HG02852 (cell line): ENCODE measurements at regions not wholly inside any gene's neighbourhood (a gene's known extent, or its start where the extent isn't known, plus 50 kb on each side); places are given as distances from the start of the nearest gene placed in this dataset.

ENCODE experiments used
- ATAC-seq: cut with Tn5 transposase; IDR thresholded peaks from one replicate; pipeline ENCODE4 v1.9.1; 2021; ENCODE audit warnings: mild to moderate bottlenecking, moderate library complexity; ENCODE audit not compliant: unreplicated experiment

DNA sequence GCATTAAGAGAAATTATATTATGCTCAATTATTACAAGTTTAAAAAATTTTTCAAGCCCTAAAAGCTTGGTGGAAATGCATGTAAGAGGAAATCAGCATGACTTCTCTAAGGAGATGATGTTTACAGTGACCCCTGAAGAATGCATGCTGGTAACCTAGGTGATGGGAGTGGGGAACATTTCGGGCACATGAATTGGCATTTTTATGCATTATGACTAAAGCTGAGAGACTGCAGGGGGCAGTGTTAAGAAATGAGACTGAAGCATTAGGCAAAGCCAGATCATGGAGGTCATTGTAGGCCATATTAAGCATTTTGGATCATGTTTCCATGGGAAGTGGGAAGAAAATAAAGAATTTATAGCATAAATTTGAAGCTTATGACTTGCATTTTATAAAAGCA lies 421.3 kb downstream of the FAT4 start:
- ATAC-seq: no peak

DNA sequence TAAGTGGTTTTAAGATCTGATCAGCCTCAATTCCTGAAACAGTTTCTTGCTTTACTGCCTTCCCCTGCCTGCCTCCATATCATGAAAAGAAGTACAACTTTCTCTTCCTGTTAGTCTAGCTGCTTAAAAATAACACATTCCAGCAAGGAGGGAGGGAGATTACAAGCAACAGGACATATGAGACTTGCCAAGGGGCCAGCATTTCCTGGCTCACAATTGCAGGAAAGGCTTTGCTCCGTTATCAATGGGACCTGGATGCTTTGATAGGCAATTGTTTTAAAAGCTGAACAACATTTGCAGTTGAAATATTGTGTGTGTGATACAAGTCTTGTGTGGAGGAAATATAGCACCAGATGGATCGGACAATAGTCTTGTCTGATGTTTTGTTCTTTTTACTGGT lies 425.0 kb downstream of the FAT4 start:
- ATAC-seq: no peak

DNA sequence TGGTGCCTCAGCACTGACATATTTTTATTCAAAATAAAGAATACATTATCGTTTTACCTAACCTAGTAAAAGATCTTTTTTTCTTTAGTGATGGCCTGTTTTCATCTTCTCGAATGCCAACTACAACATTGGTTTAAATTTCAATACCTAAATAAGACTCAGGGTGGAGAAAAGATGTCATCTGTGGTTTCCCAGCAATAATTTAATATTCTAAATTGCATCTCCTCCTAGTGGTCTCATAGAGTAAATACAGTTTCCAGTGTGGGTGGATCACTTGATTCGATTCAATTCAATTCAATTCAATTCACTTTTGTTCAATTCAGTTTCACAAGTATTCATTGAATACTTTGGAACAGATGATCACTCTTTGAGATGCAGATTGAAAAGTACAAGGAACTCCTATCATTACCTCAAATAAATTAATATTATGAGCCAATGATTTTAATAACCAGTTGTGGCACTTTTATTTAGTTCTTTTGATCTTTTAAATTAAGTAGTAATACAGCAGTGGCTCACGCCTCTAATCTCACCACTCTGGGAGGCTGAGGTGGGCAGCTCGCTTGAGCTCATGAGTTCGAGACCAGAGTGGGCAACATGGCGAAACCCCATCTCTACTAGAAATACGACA lies 427.2 kb downstream of the FAT4 start:
- ATAC-seq: no peak

DNA sequence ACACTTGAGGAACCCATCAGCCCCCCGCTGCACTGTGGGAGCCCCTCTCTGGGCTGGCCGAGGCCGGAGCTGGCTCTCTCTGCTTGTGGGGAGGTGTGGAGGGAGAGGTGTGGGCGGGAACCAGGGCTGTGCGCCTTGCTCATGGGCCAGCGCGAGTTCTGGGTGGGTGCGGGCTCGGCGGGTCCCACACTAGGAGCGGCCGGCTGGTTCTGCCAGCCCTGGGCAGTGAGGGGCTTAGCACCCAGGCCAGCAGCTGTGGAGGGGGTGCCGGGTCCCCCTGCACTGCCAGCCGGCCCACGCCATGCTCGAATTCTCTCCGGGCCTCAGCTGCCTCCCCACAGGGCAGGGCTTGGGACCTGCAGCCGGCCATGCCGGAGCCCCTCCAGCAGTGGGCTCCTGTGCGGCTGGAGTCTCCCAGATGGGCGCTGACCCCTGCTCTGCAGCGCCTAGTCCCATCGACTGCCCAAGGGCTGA lies 430.2 kb downstream of the FAT4 start:
- no peak for ATAC-seq

DNA sequence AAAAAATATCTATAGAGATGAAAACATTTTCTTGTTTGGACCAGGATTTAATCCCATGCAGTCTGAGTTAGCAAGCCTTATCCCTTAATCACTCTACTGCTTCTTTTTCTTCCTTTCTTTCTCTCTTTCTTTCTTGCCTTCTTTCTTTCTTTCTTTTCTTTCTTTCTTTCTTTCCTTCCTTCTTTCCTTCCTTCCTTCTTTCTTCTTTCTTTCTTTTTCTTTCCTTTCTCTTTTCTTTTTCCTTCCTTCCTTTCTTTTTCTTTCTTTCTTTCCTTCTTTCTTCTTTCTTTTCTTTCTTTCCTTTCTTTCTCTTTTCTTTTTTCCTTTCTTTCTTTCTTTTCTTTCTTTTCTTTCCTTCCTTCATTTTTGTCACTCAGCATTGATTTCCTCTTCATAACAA lies 434.6 kb downstream of the FAT4 start:
- ATAC-seq: no peak

DNA sequence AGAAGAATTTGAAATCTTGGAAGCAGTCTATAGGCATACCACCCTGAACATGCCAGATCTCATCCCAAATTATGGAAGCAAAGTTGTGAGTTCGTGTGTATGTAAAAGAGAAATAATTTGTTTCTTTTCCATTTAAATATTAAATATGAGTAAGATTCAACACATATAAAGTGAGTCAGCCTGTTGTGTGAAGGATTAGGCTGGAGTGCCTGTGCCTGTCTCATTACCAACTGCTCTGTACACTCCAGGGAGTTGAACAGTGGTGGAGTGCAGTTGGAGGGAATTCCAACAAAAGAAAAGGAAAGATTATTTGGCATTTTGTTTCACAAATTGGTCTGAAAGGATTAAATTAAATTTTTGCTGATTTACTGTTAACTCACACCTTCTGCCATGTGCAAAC lies 435.6 kb downstream of the FAT4 start:
- no peak for ATAC-seq

DNA sequence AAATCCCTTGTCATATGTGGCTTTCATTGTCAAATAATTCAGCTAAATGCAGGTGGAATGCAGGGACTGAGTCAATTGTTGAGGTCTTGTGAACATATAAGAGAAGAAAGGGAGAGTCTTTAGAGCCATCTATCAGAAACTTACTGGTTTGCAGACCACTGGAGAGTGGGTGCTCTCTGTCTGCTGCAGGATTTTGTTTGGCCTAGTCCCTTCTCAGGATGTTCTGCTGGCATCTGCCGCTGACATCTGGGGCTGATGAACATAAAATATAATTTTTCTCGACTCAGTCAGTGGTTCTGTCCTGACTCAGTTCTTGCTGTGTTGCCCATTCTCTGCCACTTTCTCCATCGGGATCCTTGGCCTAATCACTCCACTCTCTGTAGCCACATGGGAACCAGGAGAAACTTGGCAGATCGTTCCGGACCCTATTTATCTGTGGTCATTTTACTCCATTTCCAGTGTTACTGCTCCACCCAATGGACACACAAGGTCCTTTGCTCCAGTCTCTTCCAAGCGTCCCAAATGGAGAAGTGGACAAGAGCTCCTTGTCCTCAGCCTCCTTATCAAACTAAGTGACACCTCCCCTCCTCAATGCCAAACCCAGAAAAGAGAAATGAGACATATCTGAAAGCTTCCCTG lies 436.2 kb downstream of the FAT4 start:
- no peak for ATAC-seq

DNA sequence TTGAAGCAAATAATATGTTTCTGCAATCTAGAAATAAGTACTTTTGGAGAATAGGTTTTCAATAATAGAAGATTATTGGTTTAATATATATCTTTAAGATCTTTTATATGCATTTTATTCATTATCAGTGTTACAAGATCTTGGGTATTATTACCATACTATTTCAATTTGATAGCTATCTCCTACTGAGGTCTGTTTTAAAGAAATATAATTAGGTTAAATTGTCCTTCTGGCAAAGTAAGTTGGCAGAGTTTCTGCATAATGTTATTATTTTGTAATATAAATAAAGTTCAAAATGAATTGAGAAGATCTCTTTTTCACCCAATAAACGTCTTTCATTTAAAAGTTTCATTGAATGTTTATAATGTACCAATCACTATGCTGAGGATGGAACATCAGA lies 443.7 kb downstream of the FAT4 start:
- ATAC-seq: no peak

DNA sequence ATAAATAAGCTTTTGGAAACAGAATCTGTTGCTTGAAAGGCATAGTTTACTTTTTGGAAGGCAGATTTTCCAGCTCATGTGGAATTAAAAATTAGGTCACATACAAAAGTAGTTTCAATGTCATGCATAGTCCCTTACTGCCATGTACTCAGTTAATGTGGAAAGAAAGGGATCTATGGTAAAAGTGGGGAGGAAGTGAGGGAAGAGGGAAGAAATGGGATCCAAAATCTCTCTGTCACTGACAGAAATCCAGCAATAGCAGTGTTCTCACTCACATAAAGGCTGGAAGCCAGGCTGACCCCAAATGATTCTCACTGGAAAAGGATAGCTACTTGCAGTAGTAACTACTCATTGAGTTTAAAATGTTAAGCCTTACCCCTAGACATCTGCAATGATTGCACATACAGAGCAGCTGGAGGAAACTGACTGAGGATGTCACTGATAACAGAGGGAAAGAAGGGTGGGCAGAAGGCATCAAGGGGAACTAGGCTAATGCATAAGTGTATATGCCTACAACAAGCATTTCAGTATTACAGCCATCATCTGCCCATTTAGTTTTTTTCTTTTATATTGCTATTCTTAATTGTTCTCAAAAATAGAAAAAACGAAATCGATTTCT lies 445.6 kb downstream of the FAT4 start:
- no peak for ATAC-seq

DNA sequence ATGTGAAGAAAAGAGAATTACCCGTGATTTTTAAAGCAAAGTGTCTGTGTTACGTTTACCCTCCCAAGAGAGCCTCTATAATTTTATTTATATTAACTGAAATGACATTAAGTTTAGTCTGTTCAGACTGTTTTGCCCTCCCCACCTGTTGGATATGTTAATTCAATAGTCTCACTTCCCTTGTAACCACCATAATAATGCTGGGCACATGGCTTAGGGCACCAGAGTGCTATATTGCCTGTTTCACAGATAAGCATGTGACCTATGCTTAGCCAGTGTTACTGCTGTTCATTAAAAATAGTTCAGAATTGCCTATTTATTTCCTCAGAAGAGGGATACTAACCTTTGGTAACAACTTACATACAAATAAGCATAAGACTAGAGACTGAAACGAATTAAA lies 446.2 kb downstream of the FAT4 start:
- no peak for ATAC-seq

DNA sequence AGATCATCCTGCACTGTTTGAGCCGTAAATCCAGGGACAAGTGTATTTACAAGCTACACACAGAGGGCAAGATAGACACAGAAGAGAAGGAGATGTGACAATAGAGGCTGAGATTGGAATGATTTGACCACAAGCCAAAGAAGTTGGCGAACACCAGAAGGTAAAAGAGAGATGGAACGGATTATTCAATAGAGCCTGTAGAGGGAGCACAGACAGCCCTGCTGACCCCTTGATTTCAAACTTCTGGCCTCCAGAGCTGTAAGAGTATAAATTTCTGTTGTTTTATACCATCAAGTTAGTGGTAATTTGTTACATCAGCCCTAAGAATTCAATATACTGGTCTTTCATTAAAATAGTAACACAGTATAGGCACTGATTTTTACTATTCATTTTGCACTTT lies 447.8 kb downstream of the FAT4 start:
- no peak for ATAC-seq

DNA sequence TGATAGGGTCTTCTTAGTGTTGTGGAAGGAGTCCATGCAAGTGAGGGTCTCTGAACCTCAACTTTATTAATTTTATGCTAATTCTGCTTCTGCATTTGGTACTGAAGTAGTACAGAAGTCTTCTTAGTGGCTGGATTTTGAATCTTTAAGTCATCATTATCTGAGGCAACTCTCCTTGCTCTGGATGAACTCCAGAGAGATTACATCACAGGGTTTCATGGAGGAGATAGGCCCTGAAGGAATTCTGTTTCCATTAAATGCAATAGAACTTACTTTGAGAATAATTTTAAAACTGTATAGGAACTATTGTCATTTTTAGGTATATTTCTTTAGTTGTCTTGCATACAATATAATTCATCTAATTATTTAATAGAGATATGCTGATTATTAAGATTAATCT lies 451.2 kb downstream of the FAT4 start:
- no peak for ATAC-seq

DNA sequence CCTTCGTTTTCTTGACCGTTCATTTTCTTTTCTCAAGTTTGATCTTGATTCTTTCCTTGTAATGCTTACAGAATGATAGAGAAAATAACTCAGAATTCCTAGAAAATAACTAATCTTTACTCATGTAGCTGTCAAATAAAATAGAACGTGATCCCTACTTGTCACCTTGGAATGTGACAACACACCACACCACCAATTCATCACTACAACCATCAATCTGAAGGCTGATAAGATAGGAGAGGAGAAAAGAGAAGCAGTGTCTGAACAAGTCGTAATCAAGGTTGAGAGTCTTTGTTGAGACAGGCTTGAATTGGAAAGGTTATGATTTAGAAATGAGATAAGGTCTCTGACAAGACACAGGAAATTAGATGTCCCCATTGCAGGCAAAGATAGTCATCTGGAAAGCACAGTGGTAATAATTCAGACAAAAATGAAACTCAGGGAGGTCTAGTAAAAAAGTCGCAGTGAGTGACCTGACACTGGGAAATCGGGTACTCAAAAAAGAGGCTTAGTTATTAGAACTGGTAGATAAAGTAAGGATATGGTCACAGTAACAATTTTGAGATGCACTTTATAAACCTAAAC lies 456.2 kb downstream of the FAT4 start:
- no peak for ATAC-seq

DNA sequence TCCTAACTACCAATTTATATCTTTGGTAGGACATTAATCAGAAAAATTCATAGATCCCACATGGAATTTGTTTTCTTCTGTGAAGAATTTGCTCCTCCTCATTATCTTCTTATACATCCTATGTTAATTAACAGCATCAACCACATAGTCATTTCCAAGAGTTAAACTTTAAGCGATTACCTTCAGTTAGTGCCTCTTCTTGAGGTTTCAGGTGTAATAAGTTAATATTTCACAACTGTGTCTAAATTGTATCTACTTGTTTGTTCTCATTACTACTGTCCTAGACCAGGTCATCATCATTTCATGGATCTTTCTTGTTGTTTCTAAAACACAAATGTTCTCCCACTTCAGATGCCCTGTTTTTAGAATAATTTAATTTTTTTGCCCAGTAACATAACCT lies 457.9 kb downstream of the FAT4 start:
- ATAC-seq: no peak

DNA sequence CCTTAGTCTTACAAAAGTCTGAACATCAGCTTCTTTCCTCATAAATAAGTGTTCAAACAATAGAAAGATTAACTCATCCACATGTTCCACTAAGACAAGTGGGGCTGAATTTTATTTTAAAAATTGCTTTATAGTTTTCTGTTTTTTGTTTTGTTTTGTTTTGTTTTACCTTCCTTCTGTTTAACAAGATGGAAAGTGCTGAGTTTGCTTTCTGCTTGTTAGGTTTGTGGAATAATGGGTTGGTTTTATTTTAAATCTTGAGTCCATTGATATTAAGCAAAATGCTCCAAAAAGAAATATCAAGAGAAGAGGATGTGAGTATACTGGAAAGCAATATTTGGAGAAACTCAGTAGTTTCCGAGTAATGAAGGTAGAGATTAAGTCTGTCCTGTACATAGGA lies 458.7 kb downstream of the FAT4 start:
- no peak for ATAC-seq

DNA sequence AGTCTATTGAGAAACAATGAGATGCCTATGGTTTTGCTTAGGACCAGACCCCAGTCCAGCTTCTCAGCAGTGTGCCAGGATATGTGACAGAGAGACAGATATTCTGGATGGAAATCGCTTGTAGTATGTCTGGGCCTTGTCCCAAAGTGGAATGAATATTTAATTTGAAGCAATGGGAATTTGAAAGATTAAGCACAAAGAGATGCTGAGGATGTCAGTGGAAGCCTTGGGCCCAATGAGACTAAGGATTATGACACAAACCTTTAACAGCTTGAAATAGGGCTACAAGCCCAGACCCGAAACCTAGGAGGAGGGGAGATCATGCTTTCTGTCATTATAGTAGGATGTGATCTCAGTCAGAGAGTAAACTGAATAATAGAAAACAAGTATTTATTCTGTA lies 459.2 kb downstream of the FAT4 start:
- ATAC-seq: no peak

DNA sequence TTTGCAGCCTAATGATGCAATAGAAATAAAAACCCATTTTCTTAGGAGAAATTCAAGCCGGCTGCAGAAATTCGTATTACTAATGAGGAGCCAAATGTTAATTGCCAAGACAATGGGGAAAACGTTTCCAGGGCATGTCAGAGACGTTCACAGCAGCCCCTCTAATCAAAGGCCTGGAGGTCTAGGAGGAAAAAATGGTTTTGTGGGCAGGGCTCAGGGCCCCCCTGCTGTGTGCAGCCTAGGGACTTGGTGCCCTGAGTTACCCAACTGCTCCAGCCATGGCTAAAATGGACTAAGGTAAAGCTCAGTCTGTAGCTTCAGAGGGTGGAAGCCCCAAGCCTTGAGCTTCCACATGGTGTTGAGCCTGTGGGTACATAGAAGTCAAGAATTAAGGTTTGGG lies 461.4 kb downstream of the FAT4 start:
- no peak for ATAC-seq

DNA sequence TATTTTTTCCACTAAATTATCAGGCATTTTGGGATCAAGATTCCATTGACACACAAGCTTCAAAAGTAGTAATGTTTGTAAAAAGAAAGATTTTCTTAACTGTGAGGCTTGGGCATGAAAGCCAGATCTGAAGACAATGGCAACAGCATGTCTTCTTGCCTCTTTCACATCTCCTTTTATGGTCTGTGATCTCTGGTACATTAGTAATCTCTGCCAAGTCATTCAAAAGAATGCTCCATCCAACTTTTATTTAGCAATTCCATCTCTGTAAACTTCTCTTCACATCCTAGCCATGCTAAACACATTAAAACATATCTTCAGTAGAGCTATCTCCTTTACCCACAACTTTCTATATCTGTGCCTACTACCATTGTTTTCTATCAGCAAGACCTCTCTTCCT lies 465.4 kb downstream of the FAT4 start:
- no peak for ATAC-seq

DNA sequence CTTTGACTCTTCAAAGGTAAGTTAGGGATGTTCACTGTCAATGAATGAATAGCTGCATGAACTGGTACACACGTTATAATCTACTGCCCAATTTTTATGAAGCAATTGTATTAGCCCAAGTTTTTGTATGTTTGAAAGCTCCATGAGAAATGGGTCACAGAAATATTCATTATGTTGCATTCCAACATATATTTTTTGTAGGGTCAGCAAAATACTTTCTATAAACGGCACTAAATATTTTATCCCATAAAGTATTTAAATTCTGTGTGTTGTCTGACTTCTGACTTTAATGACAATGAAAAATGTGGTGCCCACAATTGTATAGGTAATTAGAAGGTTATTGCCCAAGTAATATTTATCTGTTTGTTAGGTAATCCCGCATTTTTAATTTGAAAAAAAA lies 466.0 kb downstream of the FAT4 start:
- ATAC-seq: no peak

DNA sequence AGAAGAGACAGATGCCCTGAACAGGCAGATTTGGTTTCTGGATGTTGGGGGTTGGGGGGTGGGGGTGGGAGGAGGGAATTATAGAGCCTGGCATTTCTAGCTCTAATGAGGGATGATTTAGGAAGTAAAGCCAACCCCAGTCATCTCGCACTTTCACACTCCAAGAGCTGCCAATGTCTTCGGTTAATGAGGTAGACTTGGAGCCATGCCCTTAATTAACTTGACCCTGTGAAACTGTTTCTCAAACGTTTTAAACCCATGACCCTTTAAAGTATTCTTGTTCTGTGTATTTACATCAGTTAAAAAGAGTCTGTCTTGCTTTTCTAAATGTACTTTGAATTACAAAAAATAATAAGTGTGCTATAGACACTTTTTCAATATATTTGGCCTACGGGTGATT lies 466.9 kb downstream of the FAT4 start:
- no peak for ATAC-seq

DNA sequence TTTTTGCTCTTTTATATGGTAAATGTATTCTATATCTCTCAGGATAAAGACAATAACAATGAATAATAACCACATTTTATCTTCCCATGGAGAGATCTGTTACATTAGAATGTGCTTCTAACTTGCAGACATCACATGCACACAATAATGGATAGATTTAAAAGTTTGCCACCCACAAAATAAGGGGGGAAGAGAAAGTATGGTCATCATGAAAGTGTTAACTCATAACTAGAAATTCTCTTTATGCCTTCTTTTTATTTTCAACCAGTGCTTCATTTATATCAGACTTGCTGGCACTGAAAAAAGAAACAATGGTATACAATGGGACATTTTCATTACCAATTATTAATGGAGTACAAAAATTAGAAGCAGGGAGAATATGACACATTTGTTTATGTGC lies 470.0 kb downstream of the FAT4 start:
- no peak for ATAC-seq

DNA sequence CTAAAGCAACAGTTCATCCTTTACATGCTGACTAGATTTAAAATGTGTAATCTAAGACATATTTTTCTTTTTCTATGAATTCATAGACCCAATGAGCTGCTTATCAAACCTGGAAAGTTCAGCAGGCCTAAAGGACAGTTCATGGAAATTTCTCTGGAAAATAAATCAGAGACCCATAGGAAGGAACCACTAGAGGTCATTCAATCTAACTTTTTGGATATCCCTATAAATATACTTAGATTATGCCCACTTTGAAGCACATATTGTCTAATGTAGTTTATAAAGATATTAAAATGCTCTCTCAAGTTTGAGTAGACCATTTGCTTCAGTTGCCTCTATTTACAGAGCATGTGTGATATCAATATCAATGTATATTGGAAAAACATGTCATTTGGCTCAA lies 473.0 kb downstream of the FAT4 start:
- no peak for ATAC-seq
